ENCODE measurements at regions not wholly inside any gene's neighbourhood (a gene's known extent, or its start where the extent isn't known, plus 50 kb on each side); places are given as distances from the start of the nearest gene placed in this dataset.

- TF ChIP-seq KLF17 (tag by site-specific recombination; IDR thresholded peaks at IDR 0.05) (no peak), ZNF10 (tag by site-specific recombination; IDR thresholded peaks at IDR 0.05) (no peak)
Measured at GRCh38 chr6:234706-235372, 57.4 kb upstream of the DUSP22 start (continued).

- no peaks in the 10 kb centered on the region for H3K4me1 ChIP-seq (ENCODE audit: control insufficient read depth, insufficient read depth, low read length)
- H3K9me3 ChIP-seq (ENCODE audit: control insufficient read depth, insufficient read depth, low read depth, low read length) = no peaks in the 10 kb centered on the region
- no peaks in the 10 kb centered on the region for H3K36me3 ChIP-seq (ENCODE audit: control insufficient read depth in 2 of 2, insufficient read depth in 1 of 2, low read length in 2 of 2)
- no peak overlapping the region for H3K4me3 ChIP-seq (ENCODE audit: low read depth, low read length)
- TF ChIP-seq ZBTB21 (tag by site-specific recombination; IDR thresholded peaks at IDR 0.05) = no peak
- peak; percentile 18; the same call in 1 of the 2 replicates for TF ChIP-seq ZBTB17 (tag by site-specific recombination; IDR thresholded peaks at IDR 0.05)
- 0 out of 2 replicates have a peak, but pooled peaks have one; percentile 5 for TF ChIP-seq ZNF202 (tag by site-specific recombination; IDR thresholded peaks at IDR 0.05; ENCODE audit: borderline replicate concordance)
- peak; percentile 85 for TF ChIP-seq PRDM1 (tag by site-specific recombination; IDR thresholded peaks at IDR 0.05)
- TF ChIP-seq ZNF398 (tag by site-specific recombination; IDR thresholded peaks at IDR 0.05) = peak; percentile 57
- peak; percentile 54 for TF ChIP-seq PRDM10 (tag by site-specific recombination; IDR thresholded peaks at IDR 0.05)
- peak; percentile 87 for TF ChIP-seq ZNF366 (tag by site-specific recombination; conservative IDR thresholded peaks at IDR 0.05)
- no peak for TF ChIP-seq ZNF335 (tag by site-specific recombination; conservative IDR thresholded peaks at IDR 0.05)
- H3K27ac ChIP-seq (ENCODE audit: extremely low read depth, low read depth, low read length) = no peak overlapping the region
- CTCF ChIA-PET = interaction anchor here (0.7 kb wide), 1 partner anchor 541 kb away, joined by 3 read pairs; no protein-coding TSS in a partner anchor
- POLR2A ChIA-PET = no interaction called here
Measured at GRCh38 chr6:235763-236360, 56.4 kb upstream of the DUSP22 start.

- CTCF ChIA-PET = no interaction called here
- H3K4me3 ChIP-seq (ENCODE audit: low read depth, low read length) = no peak overlapping the region
- POLR2A ChIA-PET = no interaction called here
- H3K9me3 ChIP-seq (ENCODE audit: control insufficient read depth, insufficient read depth, low read depth, low read length) = no peaks in the 10 kb centered on the region
- no peaks in the 10 kb centered on the region for H3K36me3 ChIP-seq (ENCODE audit: control insufficient read depth in 2 of 2, insufficient read depth in 1 of 2, low read length in 2 of 2)
- H3K4me1 ChIP-seq (ENCODE audit: control insufficient read depth, insufficient read depth, low read length) = no peaks in the 10 kb centered on the region
- no peak overlapping the region for H3K27ac ChIP-seq (ENCODE audit: extremely low read depth, low read depth, low read length)
- TF ChIP-seq ZNF555 (tag by site-specific recombination; conservative IDR thresholded peaks at IDR 0.05) (no peak), SP3 (tag by site-specific recombination; IDR thresholded peaks at IDR 0.05) (no peak), ZNF544 (tag by site-specific recombination; IDR thresholded peaks at IDR 0.05) (no peak), EGR2 (tag by site-specific recombination; IDR thresholded peaks at IDR 0.05; ENCODE audit: low read depth) (no peak), ZNF366 (tag by site-specific recombination; conservative IDR thresholded peaks at IDR 0.05) (no peak), PRDM10 (tag by site-specific recombination; IDR thresholded peaks at IDR 0.05) (no peak), KLF17 (tag by site-specific recombination; IDR thresholded peaks at IDR 0.05) (no peak), ZFP41 (tag by site-specific recombination; IDR thresholded peaks at IDR 0.05; ENCODE audit: borderline replicate concordance) (no peak), ZNF146 (tag by site-specific recombination; IDR thresholded peaks at IDR 0.05) (no peak), KLF10 (tag by site-specific recombination; IDR thresholded peaks at IDR 0.05) (no peak), ZNF580 (tag by site-specific recombination; IDR thresholded peaks at IDR 0.05) (no peak), ZBTB1 (tag by site-specific recombination; IDR thresholded peaks at IDR 0.05) (no peak)
Measured at GRCh38 chr6:236519-236918, 55.8 kb upstream of the DUSP22 start.

All from HEK293 (cell line).